Left forelimb (tissue), 1 donor: ENCODE measurements at regions not wholly inside any gene's neighbourhood (a gene's known extent, or its start where the extent isn't known, plus 50 kb on each side); places are given as distances from the start of the nearest gene placed in this dataset.

Experiments used
- DNase-seq: peaks from one replicate; pipeline ENCODE4 v3.0.0-alpha.2; 2018; ENCODE audit warnings: low spot score

GRCh38 chr5:107146901-107147300 is 523.8 kb downstream of the EFNA5 start:
- no peak for DNase-seq

DNA sequence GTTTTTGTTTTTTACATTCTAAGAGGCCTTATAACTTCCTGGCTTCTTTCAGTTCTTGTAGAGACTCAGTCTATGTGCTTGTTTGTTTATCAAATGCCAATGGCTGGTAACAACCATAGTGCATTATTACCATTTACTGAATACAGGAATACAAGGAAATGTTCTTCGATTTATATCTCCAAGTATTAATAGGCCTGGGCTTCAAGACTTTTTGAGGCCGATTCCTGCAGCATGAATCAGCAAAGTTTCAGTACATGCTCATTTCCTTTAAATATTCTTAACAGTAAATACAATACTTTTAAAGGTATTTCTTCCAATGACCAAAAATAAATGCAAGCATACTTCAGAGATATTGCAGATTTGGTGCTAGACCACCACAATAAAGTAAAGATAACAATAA is 535.3 kb downstream of the EFNA5 start:
- no peak for DNase-seq

GRCh38 chr5:107134931-107135330 is 535.8 kb downstream of the EFNA5 start:
- no peak for DNase-seq

GRCh38 chr5:107129051-107129450 is 541.7 kb downstream of the EFNA5 start:
- DNase-seq, result no peak

GRCh38 chr5:107127878-107128277 is 542.9 kb downstream of the EFNA5 start:
- DNase-seq, result no peak

DNA sequence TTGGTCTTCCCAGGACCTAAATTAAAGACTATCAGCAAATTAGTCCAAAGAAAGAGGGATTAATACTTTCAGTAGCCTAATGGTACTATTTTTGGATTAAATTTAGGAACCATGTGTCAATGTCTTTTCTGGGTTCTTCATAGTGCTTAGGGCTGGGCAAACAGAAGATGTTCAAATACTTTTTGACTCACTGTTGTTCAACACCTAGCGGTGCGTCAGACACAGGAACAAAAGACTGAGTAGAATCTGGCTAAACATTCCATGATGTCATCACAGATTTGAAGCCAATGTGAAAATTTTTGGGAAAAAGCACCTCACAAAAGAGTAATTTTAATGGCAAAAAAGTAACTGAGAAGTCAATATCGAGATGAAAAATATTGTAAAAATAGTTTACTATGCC is 544.4 kb downstream of the EFNA5 start:
- no peak for DNase-seq

DNA sequence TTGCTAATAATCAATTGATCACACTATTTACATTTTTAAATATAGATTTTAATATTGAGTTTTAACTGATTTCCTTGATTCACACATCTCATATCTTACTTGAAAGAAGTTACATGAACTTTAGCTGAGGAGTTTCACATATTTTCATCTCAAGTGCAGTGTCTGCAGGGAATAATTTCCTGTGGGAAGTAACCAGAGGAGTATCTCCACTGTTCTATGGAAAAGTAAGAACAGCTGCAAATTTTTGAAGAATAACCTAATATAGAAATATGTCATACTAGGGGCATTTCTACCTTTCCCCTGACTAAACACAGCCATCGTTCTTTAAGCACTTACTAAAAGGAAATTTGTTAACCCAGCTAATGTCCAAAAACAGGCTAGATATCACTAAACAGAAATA is 546.4 kb downstream of the EFNA5 start:
- DNase-seq, result no peak

- no peak for DNase-seq
Observed at GRCh38 chr5:107123014-107123413, 547.7 kb downstream of the EFNA5 start.

GRCh38 chr5:107121793-107122519 is 548.8 kb downstream of the EFNA5 start:
- DNase-seq, result no peak

DNA sequence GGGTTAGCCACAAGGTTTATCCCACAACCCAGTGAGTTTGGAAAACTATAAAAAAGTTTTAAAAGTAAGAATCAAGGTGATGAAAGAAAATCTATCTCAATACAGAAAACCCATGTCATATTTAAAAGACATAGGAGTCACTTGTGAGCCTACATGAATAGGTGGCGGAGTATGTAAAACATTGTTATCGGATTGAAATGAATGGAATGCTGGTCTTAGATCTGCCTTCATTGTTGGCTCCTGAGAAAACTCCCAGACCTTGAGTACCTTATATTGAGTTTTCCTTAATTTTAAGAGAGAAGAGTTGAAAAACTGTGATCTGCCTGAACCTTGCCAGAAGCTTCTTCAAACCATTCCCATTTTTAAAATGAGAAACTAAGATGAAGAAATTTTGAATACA is 551.1 kb downstream of the EFNA5 start:
- DNase-seq, result no peak

GRCh38 chr5:107118184-107119019 is 552.3 kb downstream of the EFNA5 start:
- no peak for DNase-seq

GRCh38 chr5:107112216-107112615 is 558.5 kb downstream of the EFNA5 start:
- DNase-seq, result no peak

- DNase-seq, result no peak
Observed at GRCh38 chr5:107104040-107104995, 566.4 kb downstream of the EFNA5 start.

DNA sequence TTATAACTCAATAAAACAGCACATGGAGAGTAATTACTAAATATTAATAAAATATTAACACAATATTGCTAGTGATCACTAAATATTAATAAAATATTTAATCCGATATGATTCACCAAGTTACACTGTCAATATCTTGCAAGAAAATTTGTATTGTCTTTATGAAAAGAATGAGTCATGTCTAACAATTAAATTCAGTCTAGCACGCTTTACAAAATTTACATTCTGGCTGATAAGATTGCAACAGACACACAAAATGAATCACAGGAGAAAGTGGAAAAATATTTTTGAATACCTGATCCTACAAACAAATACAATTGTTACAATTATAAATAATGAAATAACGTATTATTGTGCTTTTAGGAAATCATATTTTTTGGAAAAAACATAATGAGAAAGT is 567.2 kb downstream of the EFNA5 start:
- no peak for DNase-seq

- no peak for DNase-seq
Observed at GRCh38 chr5:107100121-107100520, 570.6 kb downstream of the EFNA5 start.

DNA sequence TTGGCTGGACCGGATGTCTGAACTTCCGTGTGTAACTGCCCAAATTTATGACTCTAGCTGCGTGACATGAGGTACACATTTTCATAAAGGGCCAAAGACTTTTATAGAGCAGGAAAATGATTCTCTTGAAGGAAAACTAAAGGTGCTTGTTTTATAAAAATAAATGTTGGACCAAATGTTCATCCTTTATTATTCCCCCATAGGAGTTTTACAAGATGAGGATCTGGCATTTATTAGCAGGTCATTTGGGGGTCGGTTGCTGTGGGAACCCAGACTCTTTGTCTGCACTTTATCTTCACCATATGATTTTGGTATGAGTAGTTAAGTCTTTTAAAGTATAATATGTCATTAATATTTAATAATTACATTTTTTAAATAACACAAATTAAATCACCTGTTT is 571.2 kb downstream of the EFNA5 start:
- DNase-seq, result no peak

- no peak for DNase-seq
Observed at GRCh38 chr5:107092695-107093094, 578.0 kb downstream of the EFNA5 start.

- no peak for DNase-seq
Observed at GRCh38 chr5:107090506-107090905, 580.2 kb downstream of the EFNA5 start.

DNA sequence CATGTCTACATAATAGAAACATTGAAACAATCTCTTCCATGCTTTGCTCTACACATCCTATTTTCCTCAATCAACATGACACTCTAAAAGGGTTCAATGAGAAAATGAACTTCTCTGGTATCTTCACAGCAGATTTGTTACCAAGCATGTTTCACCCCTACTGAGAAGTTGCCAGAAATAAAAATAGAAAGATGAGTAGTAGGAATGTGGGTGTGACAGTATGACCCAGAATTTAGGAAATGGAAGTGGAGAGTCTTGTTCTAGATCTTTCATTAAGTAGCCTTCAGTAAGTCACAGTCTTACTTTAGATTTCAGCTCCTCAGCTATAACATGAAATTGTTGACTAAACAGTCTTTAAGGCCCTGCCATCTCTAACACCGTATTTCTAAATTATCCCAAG is 581.8 kb downstream of the EFNA5 start:
- DNase-seq, result no peak

DNA sequence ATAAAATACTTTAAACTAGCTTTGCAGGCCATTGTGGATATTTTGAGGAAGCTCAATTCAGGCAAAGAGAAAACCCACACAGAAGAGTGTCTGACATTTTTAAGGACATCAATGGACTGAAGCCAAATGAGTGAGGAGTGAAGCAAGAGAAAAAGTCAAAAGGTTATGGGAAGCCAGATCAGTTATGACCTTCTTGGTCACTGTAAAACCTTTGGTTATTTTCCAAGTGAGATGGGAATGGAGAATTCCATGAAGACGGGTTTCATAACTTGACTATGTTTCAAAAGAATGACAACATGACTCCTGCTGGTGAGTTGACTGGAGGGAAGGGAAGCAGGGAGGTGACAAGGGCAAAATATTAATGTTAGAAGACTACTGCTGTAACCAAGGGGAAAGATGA is 585.2 kb downstream of the EFNA5 start:
- no peak for DNase-seq

DNA sequence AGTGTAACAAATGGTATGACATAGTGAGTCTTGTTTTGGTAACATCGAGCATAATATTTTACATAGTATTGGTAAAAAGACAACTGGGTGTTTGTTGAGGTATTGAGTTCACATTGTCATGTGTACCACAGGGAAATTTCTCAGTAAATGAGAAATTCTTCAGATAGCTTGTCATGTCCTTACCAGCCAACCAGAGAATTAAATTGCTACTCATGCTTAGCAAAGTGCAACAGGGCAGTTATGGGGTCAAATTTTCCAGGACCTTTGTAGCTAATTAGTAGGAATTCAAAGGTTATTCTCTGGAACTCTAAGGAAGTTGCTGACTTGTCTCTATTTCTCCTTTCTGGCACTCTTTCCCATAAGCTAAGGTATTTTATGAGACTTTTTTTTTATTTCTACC is 595.7 kb downstream of the EFNA5 start:
- DNase-seq, result no peak

DNA sequence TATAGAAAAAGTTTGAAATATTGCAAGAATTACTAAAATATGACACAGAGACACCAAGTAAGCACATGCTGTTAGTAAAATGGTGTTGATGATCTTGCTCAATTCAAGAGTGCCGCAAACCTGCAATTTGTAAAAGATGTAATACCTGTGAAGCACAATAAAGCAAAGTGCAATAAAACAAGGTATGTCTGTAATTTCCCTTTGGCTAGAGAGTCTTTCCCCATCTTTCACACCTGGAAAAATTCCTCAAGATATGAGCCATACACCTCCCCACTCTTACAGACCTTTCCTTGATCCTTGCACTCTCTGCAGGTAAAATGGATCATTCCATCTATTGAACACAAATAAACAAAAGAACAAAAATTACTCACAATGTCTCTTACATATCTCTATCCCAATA is 597.8 kb downstream of the EFNA5 start:
- no peak for DNase-seq
